HepG2 (cell line): ENCODE measurements at regions not wholly inside any gene's neighbourhood (a gene's known extent, or its start where the extent isn't known, plus 50 kb on each side); places are given as distances from the start of the nearest gene placed in this dataset.
"Not testable (repeated sequence)": the region's sequence is repeated elsewhere in the genome, so short reads cannot be mapped to it uniquely, and the experiment has no call there.

Source experiments
- ATAC-seq: fragments of 200-7000 bp; cut with Tn5 transposase; 3 replicates; pipeline ENCODE4 v1.9.1; 2020; ENCODE audit warnings: mild to moderate bottlenecking, moderate library complexity
- BruUV-seq: library from RNA; stranded (reverse); fragments of 400-500 nt; replicated peaks from 2 replicates; lab custom pipeline; 2021; lab: Mats Ljungman, UMichigan
- CTCF ChIA-PET: fragments of 300-600 bp; formaldehyde crosslinking; extraction: SDS; loops from one replicate; lab custom pipeline; 2021; ENCODE audit warnings: low total read pairs, inconsistent platforms, low intra/inter-chr PET ratio; lab: Yijun Ruan, JAX
- POLR2A ChIA-PET: fragments of 350-600 bp; sonication (Branson Sonifier 250); formaldehyde crosslinking; loops from one replicate; lab custom pipeline; 2020; ENCODE audit warnings: antibody characterized with exemption, inconsistent platforms; lab: Yijun Ruan, JAX
- DNase-seq: peaks from one replicate; pipeline ENCODE4 v3.0.0-alpha.2; 2015; ENCODE audit warnings: low spot score
- FAIRE-seq: peaks from 3 replicates; lab custom pipeline; 2011; peaks lifted over from hg19 to GRCh38; lab: Jason Lieb, UNC
- H2AFZ ChIP-seq: one replicate; pipeline ENCODE4 v1.6.1; 2011; ENCODE audit warnings: low read length, inconsistent platforms
- H3K27ac ChIP-seq: fragments of 300-600 bp; 3 replicates; pipeline ENCODE4 v1.8.0; 2011; ENCODE audit warnings: mixed run types, mild to moderate bottlenecking, mixed read lengths, low read length, inconsistent platforms; ENCODE audit not compliant: insufficient read depth; ENCODE audit errors: extremely low read length
- H3K27me3 ChIP-seq, 2 experiments: fragments of 200-600 bp in 1 of 2; 2 replicates in 1 of 2; 3 replicates in 1 of 2; pipeline versions ENCODE4 v1.6.0 to v1.8.0; 2011; ENCODE audit warnings: low read length in 2 of 2, mild to moderate bottlenecking in 2 of 2, moderate library complexity in 2 of 2, inconsistent platforms in 1 of 2; ENCODE audit not compliant: insufficient read depth in 2 of 2, control insufficient read depth in 1 of 2
- H3K36me3 ChIP-seq, 2 experiments: fragments of 200-600 bp in 1 of 2; replicated peaks in 1 of 2; 2 replicates in 1 of 2; 3 replicates in 1 of 2; pipeline versions ENCODE4 v1.5.1 to v1.8.0; 2011; ENCODE audit warnings: low read length in 2 of 2, inconsistent platforms in 1 of 2; ENCODE audit not compliant: insufficient read depth in 2 of 2, control insufficient read depth in 1 of 2
- H3K4me1 ChIP-seq: 2 replicates; pipeline ENCODE4 v1.5.1; 2012; ENCODE audit warnings: low read length, inconsistent platforms; ENCODE audit not compliant: insufficient read depth
- H3K4me2 ChIP-seq: 2 replicates; pipeline ENCODE4 v1.6.0; 2011; ENCODE audit warnings: low read depth, low read length, inconsistent platforms
- H3K4me3 ChIP-seq, 3 experiments: fragments of 200-600 bp in 1 of 3; sonication (generic), shearing (Covaris generic) in 1 of 3; replicated peaks in 1 of 3; 2 replicates each; pipeline ENCODE4 v1.5.1; 2011 to 2016; ENCODE audit warnings: low read length in 3 of 3, inconsistent platforms in 2 of 3, low read depth in 2 of 3, mild to moderate bottlenecking in 2 of 3, control low read depth in 1 of 3, mixed read lengths in 1 of 3; ENCODE audit not compliant: insufficient read depth in 1 of 3
- H3K79me2 ChIP-seq: one replicate; pipeline ENCODE4 v1.6.1; 2011; ENCODE audit warnings: low read length, inconsistent platforms; ENCODE audit not compliant: insufficient read depth
- H3K9ac ChIP-seq: 2 replicates; pipeline ENCODE4 v1.6.0; 2011; ENCODE audit warnings: mild to moderate bottlenecking, low read depth, low read length, inconsistent platforms; ENCODE audit not compliant: insufficient read depth
- H3K9me3 ChIP-seq: 2 replicates; pipeline ENCODE4 v1.5.1; 2012; ENCODE audit warnings: mild to moderate bottlenecking, low read length
- H4K20me1 ChIP-seq: 2 replicates; pipeline ENCODE4 v1.6.0; 2011; ENCODE audit warnings: inconsistent platforms, mild to moderate bottlenecking, low read length, moderate library complexity; ENCODE audit not compliant: insufficient read depth
- FOXA1 ChIP-seq, 2 experiments: fragments of 450-650 bp in 1 of 2; sonication (generic) in 1 of 2; formaldehyde crosslinking in 1 of 2; IDR thresholded peaks; 2 replicates each; pipeline versions ENCODE4 v1.4.0 to v1.6.1; 2016 to 2020; ENCODE audit warnings: missing genetic modification reagents in 1 of 2
- FOXA3 ChIP-seq: IDR thresholded peaks from 2 replicates; pipeline ENCODE4 v1.6.1; 2016; ENCODE audit warnings: missing genetic modification reagents, missing compliant biosample characterization
- SMC3 ChIP-seq: IDR thresholded peaks from 2 replicates; pipeline ENCODE4 v1.6.1; 2011; ENCODE audit warnings: low read length, improper control_type of control experiment
- STAG1 ChIP-seq: sonication (generic); formaldehyde crosslinking; IDR thresholded peaks from 2 replicates; pipeline ENCODE4 v1.4.0; 2020; ENCODE audit warnings: missing genetic modification reagents
- XRCC5 ChIP-seq: fragments of 200-400 bp; formaldehyde crosslinking; optimal IDR thresholded peaks from 2 replicates; pipeline ENCODE3; 2017; ENCODE audit warnings: mild to moderate bottlenecking, low read length
- ZFY ChIP-seq: sonication (generic); formaldehyde crosslinking; IDR thresholded peaks from 2 replicates; pipeline ENCODE4 v1.4.0; 2020; ENCODE audit warnings: missing genetic modification reagents
- ZNF432 ChIP-seq: sonication (generic); formaldehyde crosslinking; IDR thresholded peaks from 2 replicates; pipeline ENCODE4 v1.5.0; 2020; ENCODE audit warnings: missing genetic modification reagents, mild to moderate bottlenecking, borderline replicate concordance
- WGBS: methylation state at CpG from one replicate; pipeline ENCODE4 v1.1.6; 2017; ENCODE audit warnings: low lambda C conversion rate; 5-methylcytosine and 5-hydroxymethylcytosine counted together
- in situ Hi-C: cut with HindIII; loops from 2 replicates; pipeline ENCODE4 v1.10.0; 2017; ENCODE audit warnings: low pct_unique_long_range_greater_than_20kb; ENCODE audit not compliant: extremely low pct_ligation_motif_present
- intact Hi-C: fragments of 100-400 bp; cut with micrococcal nuclease; formaldehyde crosslinking; loops from one replicate; pipeline ENCODE4 v1.10.0; 2022; ENCODE audit not compliant: unreplicated experiment
- TF ChIP-seq, protein P1 (sequence below): sonication (generic); formaldehyde crosslinking; IDR thresholded peaks from 2 replicates; pipeline ENCODE4 v1.5.0; 2020; ENCODE audit warnings: mild to moderate bottlenecking, missing genetic modification reagents, moderate library complexity
- TF ChIP-seq, protein P2 (sequence below): IDR thresholded peaks from 2 replicates; pipeline ENCODE4 v1.6.1; 2018; ENCODE audit warnings: missing genetic modification reagents

DNA sequence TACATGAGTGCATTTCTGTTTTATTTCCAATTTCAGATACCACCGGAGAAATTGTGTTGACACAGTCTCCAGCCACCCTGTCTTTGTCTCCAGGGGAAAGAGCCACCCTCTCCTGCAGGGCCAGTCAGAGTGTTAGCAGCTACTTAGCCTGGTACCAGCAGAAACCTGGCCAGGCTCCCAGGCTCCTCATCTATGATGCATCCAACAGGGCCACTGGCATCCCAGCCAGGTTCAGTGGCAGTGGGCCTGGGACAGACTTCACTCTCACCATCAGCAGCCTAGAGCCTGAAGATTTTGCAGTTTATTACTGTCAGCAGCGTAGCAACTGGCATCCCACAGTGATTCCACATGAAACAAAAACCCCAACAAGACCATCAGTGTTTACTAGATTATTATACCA, 1481.6 kb downstream of the RPIA start:
- 5% methylated on average over 2 of the region's 2 CpGs for WGBS

DNA sequence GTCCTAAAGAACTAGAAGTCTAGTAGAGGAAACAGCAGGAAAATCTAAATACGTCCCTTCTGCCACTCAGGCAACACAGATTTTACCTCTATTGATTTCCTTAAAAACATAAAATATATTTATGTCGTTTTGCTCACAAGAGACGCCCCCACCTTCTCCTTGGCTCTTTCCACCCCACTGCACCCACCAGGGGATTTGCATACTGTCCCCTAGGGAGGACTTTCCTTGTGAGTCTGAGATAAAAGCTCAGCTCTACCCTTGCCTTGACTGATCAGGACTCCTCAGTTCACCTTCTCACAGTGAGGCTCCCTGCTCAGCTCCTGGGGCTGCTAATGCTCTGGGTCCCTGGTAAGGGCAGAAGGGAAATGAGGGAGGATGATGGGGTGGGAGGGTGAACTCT, 1488.1 kb downstream of the RPIA start:
- H3K79me2 ChIP-seq, DNase-seq, FAIRE-seq, H3K36me3 ChIP-seq, H3K27me3 ChIP-seq, BruUV-seq, H3K4me2 ChIP-seq, POLR2A ChIA-PET, H2AFZ ChIP-seq, H3K9ac ChIP-seq, H3K27ac ChIP-seq, H3K9me3 ChIP-seq, H4K20me1 ChIP-seq, CTCF ChIA-PET, H3K4me1 ChIP-seq, intact Hi-C loops, H3K4me3 ChIP-seq, ATAC-seq: not testable (repeated sequence)
- WGBS = 6% methylated on average over 2 of the region's 3 CpGs
- in situ Hi-C loops = loop anchor here (25.0 kb wide), 1 partner anchor 1142 kb away; no protein-coding TSS in a partner anchor

More for the DNA sequence above, 1481.6 kb downstream of the RPIA start:
- H3K27me3 ChIP-seq, H3K4me2 ChIP-seq, intact Hi-C loops, H3K4me1 ChIP-seq, ATAC-seq, FAIRE-seq, CTCF ChIA-PET, H3K79me2 ChIP-seq, H2AFZ ChIP-seq, POLR2A ChIA-PET, H4K20me1 ChIP-seq, BruUV-seq, in situ Hi-C loops, H3K4me3 ChIP-seq, H3K36me3 ChIP-seq, DNase-seq, H3K9me3 ChIP-seq, H3K27ac ChIP-seq, H3K9ac ChIP-seq: not testable (repeated sequence)

DNA sequence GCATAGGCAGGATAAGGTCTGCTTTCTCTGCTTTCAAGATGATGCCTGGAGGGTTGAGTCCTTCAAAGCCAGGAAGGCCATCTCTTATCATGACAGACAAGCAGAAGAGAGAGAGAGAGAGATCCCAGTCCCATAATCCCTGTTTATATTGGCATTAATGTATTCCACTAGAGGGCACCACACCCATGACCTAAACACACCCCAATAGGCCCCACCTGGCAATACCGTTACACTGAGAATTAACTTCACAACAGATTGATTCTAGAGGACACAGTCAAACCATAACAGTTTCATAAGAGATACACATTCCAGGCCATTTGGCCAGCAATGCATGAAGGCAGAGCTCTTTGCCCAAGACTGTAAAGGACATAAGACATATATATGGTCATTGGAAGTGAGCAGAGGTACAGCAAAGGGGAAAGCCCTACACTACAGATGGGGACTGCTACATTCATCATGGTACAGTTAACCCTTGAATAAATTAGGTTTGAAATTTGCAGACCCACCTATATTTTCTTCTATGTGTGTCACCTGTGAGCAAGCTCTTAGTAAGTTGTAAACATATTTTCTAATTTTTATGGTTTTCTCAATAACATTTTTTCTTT, 1516.1 kb downstream of the RPIA start:
- Histone ChIP-seq H4K20me1 (no peaks in the 10 kb centered on the region), H3K9ac (no peak overlapping the region), H3K4me1 (no peaks in the 10 kb centered on the region), H3K79me2 (no peaks in the 10 kb centered on the region), H3K27ac (no peak overlapping the region), H2AFZ (no peak overlapping the region), H3K36me3 (no peaks in the 10 kb centered on the region), H3K9me3 (no peaks in the 10 kb centered on the region), H3K4me2 (no peak overlapping the region), H3K27me3 (no peaks in the 10 kb centered on the region), H3K4me3 (no peak overlapping the region)
- intact Hi-C loops (no loop called here), in situ Hi-C loops (no loop called here)
- BruUV-seq = no TSS peak
- 0% methylated on average over 1 of the region's 1 CpG for WGBS
- CTCF ChIA-PET = no interaction called here
- FAIRE-seq = no peak
- DNase-seq = peak; percentile 35
- POLR2A ChIA-PET = no interaction called here
- ATAC-seq = peak; percentile 87
- TF ChIP-seq FOXA3 = 0 out of 2 replicates have a peak, but pooled peaks have one; percentile 39
- TF ChIP-seq XRCC5 = peak; percentile 19
- peak; percentile 40; the same call in 1 of the 2 replicates for TF ChIP-seq SMC3
- TF ChIP-seq ZFY (CRISPR knock-in tag) = 0 out of 2 replicates have a peak, but pooled peaks have one; percentile 14
- TF ChIP-seq FOXA1 (IDR thresholded peaks at IDR 0.05) = no peak
- peak; percentile 29; the same call in 1 of the 2 replicates for TF ChIP-seq FOXA1 (CRISPR knock-in tag; IDR thresholded peaks at IDR 0.05)
- TF ChIP-seq, protein P1, sequence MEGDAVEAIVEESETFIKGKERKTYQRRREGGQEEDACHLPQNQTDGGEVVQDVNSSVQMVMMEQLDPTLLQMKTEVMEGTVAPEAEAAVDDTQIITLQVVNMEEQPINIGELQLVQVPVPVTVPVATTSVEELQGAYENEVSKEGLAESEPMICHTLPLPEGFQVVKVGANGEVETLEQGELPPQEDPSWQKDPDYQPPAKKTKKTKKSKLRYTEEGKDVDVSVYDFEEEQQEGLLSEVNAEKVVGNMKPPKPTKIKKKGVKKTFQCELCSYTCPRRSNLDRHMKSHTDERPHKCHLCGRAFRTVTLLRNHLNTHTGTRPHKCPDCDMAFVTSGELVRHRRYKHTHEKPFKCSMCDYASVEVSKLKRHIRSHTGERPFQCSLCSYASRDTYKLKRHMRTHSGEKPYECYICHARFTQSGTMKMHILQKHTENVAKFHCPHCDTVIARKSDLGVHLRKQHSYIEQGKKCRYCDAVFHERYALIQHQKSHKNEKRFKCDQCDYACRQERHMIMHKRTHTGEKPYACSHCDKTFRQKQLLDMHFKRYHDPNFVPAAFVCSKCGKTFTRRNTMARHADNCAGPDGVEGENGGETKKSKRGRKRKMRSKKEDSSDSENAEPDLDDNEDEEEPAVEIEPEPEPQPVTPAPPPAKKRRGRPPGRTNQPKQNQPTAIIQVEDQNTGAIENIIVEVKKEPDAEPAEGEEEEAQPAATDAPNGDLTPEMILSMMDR (CRISPR knock-in tag) = peak; percentile 62
- TF ChIP-seq, protein P2, sequence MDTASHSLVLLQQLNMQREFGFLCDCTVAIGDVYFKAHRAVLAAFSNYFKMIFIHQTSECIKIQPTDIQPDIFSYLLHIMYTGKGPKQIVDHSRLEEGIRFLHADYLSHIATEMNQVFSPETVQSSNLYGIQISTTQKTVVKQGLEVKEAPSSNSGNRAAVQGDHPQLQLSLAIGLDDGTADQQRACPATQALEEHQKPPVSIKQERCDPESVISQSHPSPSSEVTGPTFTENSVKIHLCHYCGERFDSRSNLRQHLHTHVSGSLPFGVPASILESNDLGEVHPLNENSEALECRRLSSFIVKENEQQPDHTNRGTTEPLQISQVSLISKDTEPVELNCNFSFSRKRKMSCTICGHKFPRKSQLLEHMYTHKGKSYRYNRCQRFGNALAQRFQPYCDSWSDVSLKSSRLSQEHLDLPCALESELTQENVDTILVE (CRISPR knock-in tag) = no peak
- no peak for TF ChIP-seq ZNF432 (CRISPR knock-in tag)
- peak; percentile 28; the same call in 1 of the 2 replicates for TF ChIP-seq STAG1
